ENCODE measurements at regions not wholly inside any gene's neighbourhood (a gene's known extent, or its start where the extent isn't known, plus 50 kb on each side); places are given as distances from the start of the nearest gene placed in this dataset.

DNA sequence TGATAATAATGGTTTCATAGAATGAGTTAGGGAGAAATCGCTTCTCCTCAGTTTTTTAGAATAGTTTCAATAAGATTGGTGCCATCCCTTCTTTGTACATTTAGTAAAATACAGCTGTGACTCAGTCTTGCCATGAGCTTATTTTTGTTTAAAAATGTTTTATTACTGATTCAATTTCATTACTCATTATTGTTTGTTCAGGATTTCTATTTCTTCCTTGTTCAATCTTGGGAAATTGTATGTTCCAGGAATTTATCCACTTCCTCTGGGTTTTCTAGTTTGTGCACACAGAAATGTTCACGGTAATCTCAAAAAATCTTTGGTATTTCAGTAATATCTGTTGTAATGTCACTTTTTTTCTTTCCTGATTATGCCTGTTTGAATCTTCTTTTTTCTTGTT is 371.5 kb upstream of the SETBP1 start:
- Histone ChIP-seq H3K4me3 (ENCODE audit: low read length) (no peak overlapping the region), H3K4me1 (ENCODE audit: control insufficient read depth, insufficient read depth, low read length) (no peaks in the 10 kb centered on the region), H3K27ac (ENCODE audit: low read length) (no peak overlapping the region), H3K36me3 (ENCODE audit: control insufficient read depth, insufficient read depth, low read length) (no peaks in the 10 kb centered on the region), H3K27me3 (ENCODE audit: control insufficient read depth, insufficient read depth, low read length) (no peaks in the 10 kb centered on the region), H3K9me3 (ENCODE audit: control insufficient read depth, insufficient read depth, low read length) (no peaks in the 10 kb centered on the region)
- no peak for DNase-seq (ENCODE audit: low read depth, low spot score)
- WGBS (ENCODE audit: insufficient coverage, insufficient read length): no CpG with 5 or more reads among the region's 2 CpGs

DNA sequence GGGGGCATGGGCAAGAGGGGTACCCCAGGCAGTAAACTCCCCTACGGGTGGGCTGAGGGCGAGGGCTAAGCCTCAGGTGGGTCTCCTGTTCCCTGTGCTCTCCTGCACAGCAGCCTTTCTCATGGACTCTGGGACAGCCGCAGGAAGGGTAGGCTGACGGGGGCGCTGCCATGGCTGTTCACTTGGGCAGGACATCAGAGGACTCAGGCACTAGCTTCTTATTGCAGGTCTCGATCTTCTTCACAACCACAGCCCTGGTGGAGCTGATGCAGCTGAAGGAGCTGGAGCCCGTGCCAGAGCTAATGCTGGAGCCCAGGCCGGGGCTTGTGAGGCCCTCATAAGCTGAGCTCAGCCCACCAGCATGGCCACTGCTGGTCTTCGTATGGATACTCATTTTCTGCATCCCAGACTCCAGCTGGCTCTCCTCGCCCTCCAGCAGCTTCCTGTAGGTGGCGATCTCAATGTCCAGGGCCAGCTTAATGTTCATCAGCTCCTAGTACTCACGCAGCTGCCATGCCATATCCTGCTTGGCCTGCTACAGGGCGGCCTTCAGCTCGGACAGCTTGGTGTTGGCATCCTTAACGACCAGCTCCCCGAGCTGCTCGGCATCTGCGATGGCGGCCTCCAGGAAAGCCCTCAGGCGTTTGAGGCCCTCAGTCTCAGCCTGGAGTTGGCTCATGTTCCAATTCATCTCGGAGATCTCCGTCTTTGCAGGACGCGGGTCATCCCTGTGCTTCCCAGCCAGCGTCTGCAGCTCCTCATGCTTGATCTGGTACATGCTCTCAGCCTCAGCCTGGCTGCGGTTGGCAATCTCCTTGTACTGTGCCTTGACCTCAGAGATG is 359.8 kb upstream of the SETBP1 start:
- no peaks in the 10 kb centered on the region for H3K9me3 ChIP-seq (ENCODE audit: control insufficient read depth, insufficient read depth, low read length)
- no peaks in the 10 kb centered on the region for H3K27me3 ChIP-seq (ENCODE audit: control insufficient read depth, insufficient read depth, low read length)
- H3K4me3 ChIP-seq (ENCODE audit: low read length): no peak overlapping the region
- H3K4me1 ChIP-seq (ENCODE audit: control insufficient read depth, insufficient read depth, low read length): no peaks in the 10 kb centered on the region
- DNase-seq (ENCODE audit: low read depth, low spot score): peak; percentile 0
- no CpG with 5 or more reads among the region's 26 CpGs for WGBS (ENCODE audit: insufficient coverage, insufficient read length)
- no peaks in the 10 kb centered on the region for H3K36me3 ChIP-seq (ENCODE audit: control insufficient read depth, insufficient read depth, low read length)
- no peak overlapping the region for H3K27ac ChIP-seq (ENCODE audit: low read length)

DNA sequence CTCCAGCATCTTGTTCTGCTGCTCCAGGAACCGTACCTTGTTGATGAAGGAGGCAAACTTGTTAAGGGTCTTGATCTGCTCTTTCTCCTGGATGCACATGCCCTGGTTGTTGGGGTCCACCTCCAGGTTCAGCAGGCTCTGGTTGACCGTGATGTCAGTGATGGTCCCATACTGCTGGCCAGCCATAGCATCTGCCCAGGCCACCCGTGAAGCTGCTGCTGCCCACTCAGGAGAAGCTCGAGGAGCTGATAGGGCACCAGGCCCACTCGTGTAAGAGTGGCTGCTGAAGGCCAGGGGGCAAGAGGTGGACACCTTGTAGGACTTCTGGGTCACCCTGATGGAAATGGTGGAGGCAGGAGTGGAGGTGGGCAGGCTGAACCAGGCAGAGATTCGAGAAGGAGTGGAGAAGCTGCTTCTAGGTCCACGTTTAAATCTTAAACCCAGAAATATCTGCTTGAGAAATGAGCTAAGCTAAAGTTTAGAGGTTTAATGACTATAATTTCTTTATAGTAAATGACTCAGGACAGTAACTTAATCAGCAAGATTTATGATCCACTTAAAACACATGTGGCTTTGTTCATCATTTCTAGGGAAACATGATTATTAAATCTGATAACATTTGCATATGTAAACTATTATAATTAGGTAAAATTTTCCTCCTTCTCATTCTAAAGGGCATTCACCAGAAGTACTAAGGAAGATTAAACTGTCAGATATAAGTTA is 358.7 kb upstream of the SETBP1 start:
- no peaks in the 10 kb centered on the region for H3K9me3 ChIP-seq (ENCODE audit: control insufficient read depth, insufficient read depth, low read length)
- no peak overlapping the region for H3K4me3 ChIP-seq (ENCODE audit: low read length)
- H3K4me1 ChIP-seq (ENCODE audit: control insufficient read depth, insufficient read depth, low read length): no peaks in the 10 kb centered on the region
- H3K36me3 ChIP-seq (ENCODE audit: control insufficient read depth, insufficient read depth, low read length): no peaks in the 10 kb centered on the region
- no CpG with 5 or more reads among the region's 7 CpGs for WGBS (ENCODE audit: insufficient coverage, insufficient read length)
- H3K27me3 ChIP-seq (ENCODE audit: control insufficient read depth, insufficient read depth, low read length): no peaks in the 10 kb centered on the region
- H3K27ac ChIP-seq (ENCODE audit: low read length): no peak overlapping the region
- DNase-seq (ENCODE audit: low read depth, low spot score): no peak

DNA sequence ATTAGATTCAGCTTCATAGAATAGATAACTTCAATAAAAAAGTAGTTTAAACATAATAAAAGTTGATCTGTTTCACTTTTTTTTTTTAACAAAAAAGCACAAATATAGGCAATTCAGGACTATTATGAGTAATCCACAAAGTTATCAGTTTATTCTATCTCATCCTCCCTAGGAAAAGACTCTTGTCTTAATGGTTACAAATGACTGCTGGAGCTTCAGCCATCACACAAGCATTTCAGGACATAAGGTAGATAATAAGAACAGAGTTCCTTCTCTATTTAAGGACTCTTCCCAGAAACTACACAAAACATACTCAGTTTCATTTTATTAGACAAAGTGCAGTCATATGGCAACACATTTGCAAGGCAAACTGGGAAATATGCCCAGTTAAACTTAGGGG is 357.6 kb upstream of the SETBP1 start:
- Histone ChIP-seq H3K9me3 (ENCODE audit: control insufficient read depth, insufficient read depth, low read length) (no peaks in the 10 kb centered on the region), H3K36me3 (ENCODE audit: control insufficient read depth, insufficient read depth, low read length) (no peaks in the 10 kb centered on the region), H3K4me3 (ENCODE audit: low read length) (no peak overlapping the region), H3K27me3 (ENCODE audit: control insufficient read depth, insufficient read depth, low read length) (no peaks in the 10 kb centered on the region), H3K27ac (ENCODE audit: low read length) (no peak overlapping the region), H3K4me1 (ENCODE audit: control insufficient read depth, insufficient read depth, low read length) (no peaks in the 10 kb centered on the region)
- DNase-seq (ENCODE audit: low read depth, low spot score): no peak

DNA sequence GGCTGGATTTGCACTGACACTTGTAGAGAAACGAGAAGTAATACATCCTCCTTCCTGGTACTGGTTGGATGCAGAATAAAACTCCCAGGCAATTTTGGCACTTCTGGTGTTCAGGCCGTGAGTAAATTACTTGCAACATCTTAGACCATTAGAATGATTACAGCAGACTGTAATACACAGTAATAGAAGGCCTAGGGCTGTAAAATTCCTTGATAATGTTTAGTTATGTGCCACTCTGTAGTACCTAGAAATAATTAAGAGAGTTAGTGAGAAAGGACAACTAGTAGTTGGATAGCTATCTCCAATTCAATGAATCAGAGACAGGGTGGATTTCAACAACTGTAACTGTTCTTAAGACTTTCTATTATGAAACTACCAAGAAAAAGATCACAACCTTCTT is 356.3 kb upstream of the SETBP1 start:
- no CpG with 5 or more reads among the region's 2 CpGs for WGBS (ENCODE audit: insufficient coverage, insufficient read length)

DNA sequence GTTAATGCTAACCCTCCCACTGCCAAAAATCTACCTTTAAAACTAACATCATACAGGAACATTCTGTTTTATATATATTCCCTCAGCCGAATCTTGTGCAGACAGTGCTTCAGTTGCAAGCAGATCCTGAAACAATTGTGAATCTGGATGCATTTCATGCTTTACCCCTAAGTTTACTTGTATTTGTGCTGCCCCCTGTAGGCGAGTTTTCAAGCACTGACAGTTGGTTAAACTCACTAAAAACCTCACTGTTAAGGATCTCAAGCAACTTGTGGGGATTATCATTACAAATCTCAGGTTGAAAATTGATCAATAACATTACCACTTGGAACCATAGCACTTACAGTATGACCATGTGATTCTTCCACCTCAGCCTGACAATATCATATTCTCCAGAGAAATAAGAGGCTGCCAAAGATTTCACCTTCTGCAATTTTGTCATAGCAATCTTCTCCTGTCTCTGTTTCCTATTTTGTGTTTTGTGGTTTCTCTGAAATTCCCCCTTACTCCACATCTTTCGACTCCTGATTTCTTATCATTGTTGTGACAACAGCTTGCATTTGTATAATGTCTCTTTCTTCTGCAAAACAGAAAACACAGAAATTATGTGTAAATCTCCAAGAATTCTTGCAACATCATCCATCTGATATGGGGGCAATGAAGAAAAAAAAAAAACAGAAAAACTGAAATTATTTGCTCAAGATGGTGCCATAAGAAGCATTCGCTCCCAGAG is 354.6 kb upstream of the SETBP1 start:
- WGBS (ENCODE audit: insufficient coverage, insufficient read length): no CpG with 5 or more reads among the region's 4 CpGs
- DNase-seq (ENCODE audit: low read depth, low spot score): peak; percentile 67
- no peaks in the 10 kb centered on the region for H3K27me3 ChIP-seq (ENCODE audit: control insufficient read depth, insufficient read depth, low read length)
- H3K9me3 ChIP-seq (ENCODE audit: control insufficient read depth, insufficient read depth, low read length): no peaks in the 10 kb centered on the region
- H3K4me3 ChIP-seq (ENCODE audit: low read length): no peak overlapping the region
- no peaks in the 10 kb centered on the region for H3K4me1 ChIP-seq (ENCODE audit: control insufficient read depth, insufficient read depth, low read length)
- H3K27ac ChIP-seq (ENCODE audit: low read length): no peak overlapping the region
- H3K36me3 ChIP-seq (ENCODE audit: control insufficient read depth, insufficient read depth, low read length): no peaks in the 10 kb centered on the region

More for the DNA sequence above, 356.3 kb upstream of the SETBP1 start:
- no peak for DNase-seq (ENCODE audit: low read depth, low spot score)
- Histone ChIP-seq H3K4me3 (ENCODE audit: low read length) (no peak overlapping the region), H3K27ac (ENCODE audit: low read length) (no peak overlapping the region), H3K4me1 (ENCODE audit: control insufficient read depth, insufficient read depth, low read length) (no peaks in the 10 kb centered on the region), H3K27me3 (ENCODE audit: control insufficient read depth, insufficient read depth, low read length) (no peaks in the 10 kb centered on the region), H3K36me3 (ENCODE audit: control insufficient read depth, insufficient read depth, low read length) (no peaks in the 10 kb centered on the region), H3K9me3 (ENCODE audit: control insufficient read depth, insufficient read depth, low read length) (no peaks in the 10 kb centered on the region)

GRCh38 chr18:44331656-44332570 is 348.8 kb upstream of the SETBP1 start:
- Histone ChIP-seq H3K27me3 (ENCODE audit: control insufficient read depth, insufficient read depth, low read length) (no peaks in the 10 kb centered on the region), H3K27ac (ENCODE audit: low read length) (no peak overlapping the region), H3K9me3 (ENCODE audit: control insufficient read depth, insufficient read depth, low read length) (no peaks in the 10 kb centered on the region), H3K4me3 (ENCODE audit: low read length) (no peak overlapping the region), H3K4me1 (ENCODE audit: control insufficient read depth, insufficient read depth, low read length) (no peaks in the 10 kb centered on the region), H3K36me3 (ENCODE audit: control insufficient read depth, insufficient read depth, low read length) (no peaks in the 10 kb centered on the region)
- WGBS (ENCODE audit: insufficient coverage, insufficient read length): no CpG with 5 or more reads among the region's 6 CpGs
- no peak for DNase-seq (ENCODE audit: low read depth, low spot score)

- no peaks in the 10 kb centered on the region for H3K4me1 ChIP-seq (ENCODE audit: control insufficient read depth, insufficient read depth, low read length)
- WGBS (ENCODE audit: insufficient coverage, insufficient read length): no CpG with 5 or more reads among the region's 1 CpG
- no peak for DNase-seq (ENCODE audit: low read depth, low spot score)
- no peaks in the 10 kb centered on the region for H3K9me3 ChIP-seq (ENCODE audit: control insufficient read depth, insufficient read depth, low read length)
- no peak overlapping the region for H3K27ac ChIP-seq (ENCODE audit: low read length)
- H3K36me3 ChIP-seq (ENCODE audit: control insufficient read depth, insufficient read depth, low read length): no peaks in the 10 kb centered on the region
- no peak overlapping the region for H3K4me3 ChIP-seq (ENCODE audit: low read length)
- H3K27me3 ChIP-seq (ENCODE audit: control insufficient read depth, insufficient read depth, low read length): no peaks in the 10 kb centered on the region
These were observed 338.9 kb upstream of the SETBP1 start for GRCh38 chr18:44341759-44342158.

- Histone ChIP-seq H3K36me3 (ENCODE audit: control insufficient read depth, insufficient read depth, low read length) (no peaks in the 10 kb centered on the region), H3K9me3 (ENCODE audit: control insufficient read depth, insufficient read depth, low read length) (no peaks in the 10 kb centered on the region), H3K4me1 (ENCODE audit: control insufficient read depth, insufficient read depth, low read length) (no peaks in the 10 kb centered on the region), H3K27ac (ENCODE audit: low read length) (no peak overlapping the region), H3K27me3 (ENCODE audit: control insufficient read depth, insufficient read depth, low read length) (no peaks in the 10 kb centered on the region), H3K4me3 (ENCODE audit: low read length) (no peak overlapping the region)
- WGBS (ENCODE audit: insufficient coverage, insufficient read length): no CpG with 5 or more reads among the region's 2 CpGs
- DNase-seq (ENCODE audit: low read depth, low spot score): no peak
These were observed 338.5 kb upstream of the SETBP1 start for GRCh38 chr18:44342162-44342561.

- Histone ChIP-seq H3K4me1 (ENCODE audit: control insufficient read depth, insufficient read depth, low read length) (no peaks in the 10 kb centered on the region), H3K36me3 (ENCODE audit: control insufficient read depth, insufficient read depth, low read length) (no peaks in the 10 kb centered on the region), H3K9me3 (ENCODE audit: control insufficient read depth, insufficient read depth, low read length) (no peaks in the 10 kb centered on the region), H3K4me3 (ENCODE audit: low read length) (no peak overlapping the region), H3K27me3 (ENCODE audit: control insufficient read depth, insufficient read depth, low read length) (no peaks in the 10 kb centered on the region), H3K27ac (ENCODE audit: low read length) (no peak overlapping the region)
- DNase-seq (ENCODE audit: low read depth, low spot score): no peak
- WGBS (ENCODE audit: insufficient coverage, insufficient read length): no CpG with 5 or more reads among the region's 2 CpGs
These were observed 337.7 kb upstream of the SETBP1 start for GRCh38 chr18:44342946-44343345.
